HL-60 (cell line): ENCODE measurements at regions not wholly inside any gene's neighbourhood (a gene's known extent, or its start where the extent isn't known, plus 50 kb on each side); places are given as distances from the start of the nearest gene placed in this dataset.
A peak's percentile ranks its signal among the peaks of the same experiment; 100 is the strongest.

Source experiments
- DNase-seq, 2 experiments: peaks; one replicate each; pipeline ENCODE4 v3.0.0-alpha.2; 2010 to 2020; ENCODE audit warnings: low read depth in 1 of 2, low spot score in 1 of 2
- H3K27ac ChIP-seq: fragments of 250-450 bp; sonication (Bioruptor Pico); replicated peaks from 2 replicates; pipeline ENCODE4 v1.5.1; 2020; ENCODE audit warnings: mild to moderate bottlenecking, moderate library complexity
- H3K27me3 ChIP-seq: fragments of 250-450 bp; sonication (Bioruptor Pico); 2 replicates; pipeline ENCODE4 v1.5.1; 2021; ENCODE audit warnings: mild to moderate bottlenecking, moderate library complexity; ENCODE audit not compliant: insufficient read depth, poor library complexity, severe bottlenecking
- H3K4me3 ChIP-seq: replicated peaks from 2 replicates; pipeline ENCODE4 v1.5.1; 2011; ENCODE audit warnings: mild to moderate bottlenecking, control low read depth, low read length; ENCODE audit not compliant: insufficient read depth
- CTCF ChIP-seq: IDR thresholded peaks from one replicate; pipeline ENCODE4 v1.5.1; 2011; ENCODE audit warnings: low read length, control low read depth, inconsistent platforms; ENCODE audit not compliant: insufficient read depth
- GABPA ChIP-seq: IDR thresholded peaks from 2 replicates; pipeline ENCODE4 v1.6.1; 2012; ENCODE audit warnings: low read depth
- POLR2AphosphoS5 ChIP-seq: IDR thresholded peaks from 2 replicates; pipeline ENCODE4 v1.6.1; 2012; ENCODE audit warnings: low read depth
- REST ChIP-seq: IDR thresholded peaks from 2 replicates; pipeline ENCODE4 v1.6.1; 2012; ENCODE audit warnings: low read depth; ENCODE audit not compliant: insufficient replicate concordance
- SPI1 ChIP-seq: IDR thresholded peaks from 2 replicates; pipeline ENCODE4 v1.6.1; 2012; ENCODE audit warnings: low read depth, mild to moderate bottlenecking, borderline replicate concordance

GRCh38 chr10:131588704-131589220 is 277.2 kb upstream of the TCERG1L start:
- no peak overlapping the region for H3K4me3 ChIP-seq
- no peak for TF ChIP-seq SPI1
- no peak for TF ChIP-seq REST
- TF ChIP-seq GABPA, result no peak
- TF ChIP-seq CTCF, result no peak
- TF ChIP-seq POLR2AphosphoS5, result no peak
- H3K27me3 ChIP-seq, result no peaks in the 10 kb centered on the region
- no peak for DNase-seq
- no peak overlapping the region for H3K27ac ChIP-seq

- no peak for DNase-seq
- Histone ChIP-seq H3K27ac (no peak overlapping the region), H3K27me3 (no peaks in the 10 kb centered on the region), H3K4me3 (no peak overlapping the region)
- no peak for TF ChIP-seq GABPA
Observed at GRCh38 chr10:131590567-131590966, 279.0 kb upstream of the TCERG1L start.

- peak in 1 of 2 experiments; percentile 5 for DNase-seq
- Histone ChIP-seq H3K27me3 (no peaks in the 10 kb centered on the region), H3K4me3 (no peak overlapping the region), H3K27ac (no peak overlapping the region)
- TF ChIP-seq GABPA, result no peak
- no peak for TF ChIP-seq SPI1
- TF ChIP-seq REST, result no peak
- no peak for TF ChIP-seq CTCF
- no peak for TF ChIP-seq POLR2AphosphoS5
Observed at GRCh38 chr10:131591936-131592335, 280.4 kb upstream of the TCERG1L start.

GRCh38 chr10:131609176-131609575 is 291.6 kb upstream of the PPP2R2D start:
- Histone ChIP-seq H3K4me3 (no peak overlapping the region), H3K27me3 (no peaks in the 10 kb centered on the region), H3K27ac (no peak overlapping the region)
- no peak for TF ChIP-seq CTCF
- TF ChIP-seq GABPA, result no peak
- no peak for TF ChIP-seq SPI1
- no peak for TF ChIP-seq POLR2AphosphoS5
- DNase-seq, result no peak

- Histone ChIP-seq H3K4me3 (no peak overlapping the region), H3K27me3 (no peaks in the 10 kb centered on the region), H3K27ac (no peak overlapping the region)
- TF ChIP-seq GABPA, result no peak
- TF ChIP-seq SPI1, result no peak
- no peak for TF ChIP-seq POLR2AphosphoS5
- no peak for TF ChIP-seq CTCF
- TF ChIP-seq REST, result no peak
- DNase-seq, result no peak
Observed at GRCh38 chr10:131615150-131615549, 285.7 kb upstream of the PPP2R2D start.
